Activated T-helper 2 cell treated with anti-CD3 and anti-CD28 coated beads, Interferon-gamma antibody, Interleukin-2, Interleukin-4, amounts not matched to agents 10 μg/mL and 5 μg/mL and 100 μg/mL, durations not matched to agents 14 hours and 24 hours and 36 hours (primary cell): ENCODE measurements at regions not wholly inside any gene's neighbourhood (a gene's known extent, or its start where the extent isn't known, plus 50 kb on each side); places are given as distances from the start of the nearest gene placed in this dataset.

Experiments
- DNase-seq: peaks from one replicate; pipeline ENCODE4 v3.0.0; 2021; ENCODE audit warnings: low spot score
- H3K27ac Mint-ChIP-seq: one replicate; pipeline ENCODE4 v1.8.0; 2021; ENCODE audit warnings: mixed read lengths
- H3K27me3 Mint-ChIP-seq: one replicate; pipeline ENCODE4 v1.8.0; 2021; ENCODE audit warnings: low read depth, mixed read lengths
- H3K36me3 Mint-ChIP-seq: one replicate; pipeline ENCODE4 v1.8.0; 2021; ENCODE audit warnings: low read depth, mixed read lengths
- H3K4me1 Mint-ChIP-seq: one replicate; pipeline ENCODE4 v1.8.0; 2021; ENCODE audit warnings: low read depth, mixed read lengths
- H3K4me3 Mint-ChIP-seq: one replicate; pipeline ENCODE4 v1.8.0; 2021; ENCODE audit warnings: low read depth, mild to moderate bottlenecking, moderate library complexity, mixed read lengths
- H3K9me3 Mint-ChIP-seq: one replicate; pipeline ENCODE4 v1.8.0; 2021; ENCODE audit warnings: mixed read lengths
- intact Hi-C: fragments of 100-400 bp; cut with micrococcal nuclease; formaldehyde crosslinking; loops from one replicate; pipeline ENCODE4 v1.15.1; 2023

DNA sequence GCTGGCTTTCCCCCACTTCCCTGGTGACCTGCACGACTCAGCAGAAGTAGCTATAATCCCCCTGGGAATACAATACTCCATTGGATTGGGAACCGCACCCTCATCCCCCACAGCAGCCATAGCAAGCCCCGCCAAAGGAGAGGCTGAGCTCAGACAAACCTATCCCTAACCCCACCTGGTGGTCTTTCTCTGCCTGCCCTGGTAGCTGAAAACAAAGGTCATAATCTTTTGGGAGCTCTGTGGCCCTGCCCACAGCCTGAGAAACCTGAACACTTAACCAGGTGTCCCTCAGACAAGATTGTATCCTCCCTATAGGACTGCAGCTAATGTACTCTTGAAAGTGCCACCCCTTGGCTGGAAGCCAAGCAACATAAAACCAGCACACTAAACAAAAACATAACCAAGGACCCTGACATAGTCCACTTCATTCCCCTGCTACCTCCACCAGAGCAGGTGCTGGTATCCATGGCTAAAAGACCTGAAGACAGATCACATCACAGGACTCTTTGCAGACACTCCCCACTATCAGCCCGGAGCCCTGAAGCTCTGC lies 71.6 kb upstream of the RUNX1 start:
- peaks cover 26% of the 10 kb centered on the region for H3K36me3 Mint-ChIP-seq
- intact Hi-C loops = no loop called here
- H3K9me3 Mint-ChIP-seq = peaks cover 44% of the 10 kb centered on the region
- no peak overlapping the region for H3K4me3 Mint-ChIP-seq
- no peaks in the 10 kb centered on the region for H3K27me3 Mint-ChIP-seq
- H3K27ac Mint-ChIP-seq = no peak overlapping the region
- peaks cover 2% of the 10 kb centered on the region for H3K4me1 Mint-ChIP-seq
- no peak for DNase-seq

DNA sequence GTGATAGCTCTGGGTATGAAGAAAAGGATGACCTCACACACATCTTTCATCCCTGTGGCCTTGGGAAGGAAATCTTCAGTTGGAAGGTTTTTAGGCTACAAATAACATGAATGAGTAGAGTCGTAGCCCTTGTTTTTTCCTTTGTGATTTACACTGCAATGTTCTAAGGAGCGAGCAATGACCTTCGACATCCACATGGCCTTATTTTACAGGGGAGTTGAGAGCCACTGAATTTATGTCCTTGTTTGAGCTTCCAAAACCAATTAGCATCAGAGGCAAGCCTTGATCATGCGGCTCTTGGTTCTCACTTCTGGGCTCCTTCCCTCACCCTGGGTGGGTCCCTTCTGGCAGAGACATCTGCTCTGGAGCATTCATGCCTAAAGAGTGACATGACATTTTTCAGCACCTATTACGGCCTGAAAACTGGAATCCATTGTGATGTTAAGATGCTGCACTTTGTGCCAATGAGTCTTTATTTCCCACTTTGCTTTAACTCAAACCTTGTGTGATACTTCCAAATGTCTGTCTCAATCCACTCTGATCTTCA lies 70.5 kb upstream of the RUNX1 start:
- no peak for DNase-seq

DNA sequence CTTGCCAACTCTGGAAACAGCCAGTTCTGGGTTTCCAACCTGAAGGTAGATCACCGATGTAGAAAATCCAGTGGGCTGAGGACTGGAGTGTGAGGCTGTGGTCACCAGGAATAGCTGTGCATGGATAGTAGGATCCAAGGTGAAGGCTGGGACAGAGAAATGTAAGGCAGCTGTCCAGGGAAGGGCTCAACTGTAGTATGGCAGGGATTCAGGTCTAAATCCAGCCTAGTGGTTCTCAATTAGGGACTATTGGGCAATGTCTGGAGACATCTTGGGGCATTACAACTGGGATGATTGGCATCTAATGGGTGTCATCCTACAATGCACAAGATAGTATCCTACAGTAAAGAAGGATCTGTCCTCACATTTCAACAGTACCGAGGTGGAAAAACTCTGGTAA lies 67.7 kb upstream of the RUNX1 start:
- Mint-ChIP-seq H3K9me3 (peaks cover 36% of the 10 kb centered on the region), H3K4me1 (peaks cover 16% of the 10 kb centered on the region), H3K27ac (no peak overlapping the region), H3K27me3 (no peaks in the 10 kb centered on the region), H3K36me3 (peaks cover 20% of the 10 kb centered on the region), H3K4me3 (no peak overlapping the region)
- DNase-seq = no peak
- intact Hi-C loops = no loop called here

More for the DNA sequence above, 70.5 kb upstream of the RUNX1 start:
- H3K9me3 Mint-ChIP-seq = peaks cover 37% of the 10 kb centered on the region
- H3K36me3 Mint-ChIP-seq = peaks cover 24% of the 10 kb centered on the region
- intact Hi-C loops = no loop called here
- peaks cover 2% of the 10 kb centered on the region for H3K4me1 Mint-ChIP-seq
- no peak overlapping the region for H3K27ac Mint-ChIP-seq
- no peak overlapping the region for H3K4me3 Mint-ChIP-seq
- H3K27me3 Mint-ChIP-seq = no peaks in the 10 kb centered on the region

DNA sequence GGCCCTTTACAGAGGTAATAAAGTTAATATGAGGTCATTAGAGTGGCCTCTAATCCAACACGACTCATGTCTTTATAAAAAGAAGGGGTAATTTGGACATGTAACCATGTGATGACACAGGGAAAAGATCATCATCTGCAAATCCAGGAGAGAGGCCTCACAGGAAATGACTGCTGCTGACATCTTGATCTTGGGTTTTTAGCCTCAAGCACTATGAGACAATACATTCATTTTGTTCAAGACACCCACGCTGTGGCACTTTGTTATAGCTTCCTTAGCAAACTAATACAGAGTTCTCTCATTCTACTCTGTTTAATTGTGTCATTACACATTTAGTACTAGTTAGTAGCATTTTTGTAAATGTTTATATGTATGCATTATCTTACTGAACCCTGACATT lies 64.0 kb upstream of the RUNX1 start:
- peaks cover 19% of the 10 kb centered on the region for H3K4me1 Mint-ChIP-seq
- H3K36me3 Mint-ChIP-seq = peaks cover 20% of the 10 kb centered on the region
- intact Hi-C loops = loop anchor here (2.0 kb wide), 1 partner anchor 26 kb away; no protein-coding TSS in a partner anchor
- no peak overlapping the region for H3K4me3 Mint-ChIP-seq
- peak overlapping the region; percentile 44 for H3K27ac Mint-ChIP-seq
- H3K27me3 Mint-ChIP-seq = no peaks in the 10 kb centered on the region
- H3K9me3 Mint-ChIP-seq = peaks cover 40% of the 10 kb centered on the region
- no peak for DNase-seq

- H3K4me1 Mint-ChIP-seq = peaks cover 17% of the 10 kb centered on the region
- intact Hi-C loops = no loop called here
- H3K27ac Mint-ChIP-seq = no peak overlapping the region
- no peaks in the 10 kb centered on the region for H3K27me3 Mint-ChIP-seq
- DNase-seq = no peak
- peaks cover 30% of the 10 kb centered on the region for H3K9me3 Mint-ChIP-seq
- H3K36me3 Mint-ChIP-seq = peaks cover 16% of the 10 kb centered on the region
- H3K4me3 Mint-ChIP-seq = no peak overlapping the region
Observed at GRCh38 chr21:35111321-35111930, 62.3 kb upstream of the RUNX1 start.

GRCh38 chr21:35108887-35109286 lies 59.8 kb upstream of the RUNX1 start:
- intact Hi-C loops = no loop called here
- peaks cover 23% of the 10 kb centered on the region for H3K9me3 Mint-ChIP-seq
- H3K27me3 Mint-ChIP-seq = no peaks in the 10 kb centered on the region
- DNase-seq = no peak
- peaks cover 17% of the 10 kb centered on the region for H3K4me1 Mint-ChIP-seq
- H3K27ac Mint-ChIP-seq = no peak overlapping the region
- H3K36me3 Mint-ChIP-seq = peaks cover 17% of the 10 kb centered on the region
- no peak overlapping the region for H3K4me3 Mint-ChIP-seq

- intact Hi-C loops = no loop called here
- H3K27me3 Mint-ChIP-seq = no peaks in the 10 kb centered on the region
- H3K9me3 Mint-ChIP-seq = peaks cover 10% of the 10 kb centered on the region
- no peak for DNase-seq
- peaks cover 4% of the 10 kb centered on the region for H3K36me3 Mint-ChIP-seq
- peaks cover 7% of the 10 kb centered on the region for H3K4me1 Mint-ChIP-seq
- no peak overlapping the region for H3K4me3 Mint-ChIP-seq
- H3K27ac Mint-ChIP-seq = no peak overlapping the region
Observed at GRCh38 chr21:35107520-35107919, 58.4 kb upstream of the RUNX1 start.

- Mint-ChIP-seq H3K36me3 (peaks cover 2% of the 10 kb centered on the region), H3K27ac (no peak overlapping the region), H3K4me3 (no peak overlapping the region), H3K27me3 (no peaks in the 10 kb centered on the region), H3K9me3 (peaks cover 8% of the 10 kb centered on the region), H3K4me1 (no peaks in the 10 kb centered on the region)
- DNase-seq = no peak
- intact Hi-C loops = no loop called here
Observed at GRCh38 chr21:35106246-35106835, 57.2 kb upstream of the RUNX1 start.

DNA sequence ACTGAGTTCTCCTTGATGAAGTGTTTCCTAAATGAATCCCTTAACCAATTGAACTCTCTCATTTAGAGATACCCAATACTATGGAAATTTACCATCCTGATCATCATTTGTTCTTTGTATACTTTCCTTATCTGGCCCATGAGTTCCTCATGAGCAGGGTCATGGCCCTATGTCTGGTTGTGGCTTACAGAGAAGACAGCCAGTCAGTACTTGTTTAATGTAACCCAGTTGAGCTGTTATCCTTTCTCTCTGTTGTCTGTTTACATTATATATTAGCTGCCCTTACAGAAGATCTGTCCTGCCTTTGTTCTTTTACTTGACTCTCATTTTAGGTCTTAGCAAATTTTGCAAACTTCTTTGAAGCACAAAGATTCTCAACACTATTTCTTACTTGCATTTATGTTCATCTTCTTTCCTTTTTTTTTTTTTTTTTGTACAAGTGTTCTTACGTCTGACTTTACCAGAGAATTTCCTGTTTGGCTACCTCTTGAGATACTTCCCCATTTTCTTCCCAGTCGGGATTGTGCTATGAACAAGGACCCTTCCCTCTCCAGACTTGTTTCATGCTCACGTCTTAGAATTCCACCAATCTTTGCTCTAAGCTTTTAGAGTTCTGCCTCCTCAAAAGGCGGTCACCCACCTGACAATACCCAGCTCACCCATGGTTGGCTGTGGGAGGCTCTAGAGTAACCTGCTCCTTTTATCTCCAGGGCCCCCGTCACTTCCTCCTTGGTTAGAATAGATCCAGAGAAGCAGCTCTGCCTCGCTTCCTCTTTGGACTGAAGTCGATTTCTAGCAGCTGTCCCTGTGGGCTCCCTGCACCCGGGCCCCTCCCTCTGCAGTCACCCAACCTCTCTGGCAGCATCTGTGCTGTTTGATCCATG lies 53.6 kb upstream of the RUNX1 start:
- DNase-seq = no peak
- H3K27ac Mint-ChIP-seq = no peak overlapping the region
- H3K4me1 Mint-ChIP-seq = peaks cover 11% of the 10 kb centered on the region
- peaks cover 2% of the 10 kb centered on the region for H3K36me3 Mint-ChIP-seq
- H3K4me3 Mint-ChIP-seq = no peak overlapping the region
- intact Hi-C loops = no loop called here
- peaks cover 4% of the 10 kb centered on the region for H3K9me3 Mint-ChIP-seq
- H3K27me3 Mint-ChIP-seq = no peaks in the 10 kb centered on the region

- H3K27me3 Mint-ChIP-seq = no peaks in the 10 kb centered on the region
- H3K27ac Mint-ChIP-seq = no peak overlapping the region
Observed at GRCh38 chr21:35100349-35100811, 51.3 kb upstream of the RUNX1 start.

DNA sequence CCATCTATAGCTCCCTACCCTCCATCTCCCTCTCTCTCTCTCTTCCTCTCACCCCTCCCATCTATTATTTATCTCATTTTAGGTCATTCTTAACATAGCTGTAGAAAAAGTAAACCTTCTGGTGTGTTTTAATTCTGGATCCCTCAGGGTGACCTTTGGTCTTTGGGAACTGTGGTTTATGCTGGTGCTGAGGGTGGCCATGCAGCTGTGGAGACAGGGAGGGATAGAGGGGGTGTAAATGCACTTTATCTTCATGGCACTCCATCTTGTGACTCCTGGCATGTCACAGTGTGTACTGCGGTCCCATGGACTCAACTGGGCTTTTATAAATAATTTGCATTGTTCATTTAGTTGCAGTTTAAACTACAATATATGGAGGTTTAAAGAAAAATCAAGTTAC lies 50.2 kb upstream of the RUNX1 start:
- peaks cover 15% of the 10 kb centered on the region for H3K36me3 Mint-ChIP-seq
- intact Hi-C loops = loop anchor here (5.0 kb wide), 2 partner anchors 228 to 428 kb away; no protein-coding TSS in a partner anchor
- peaks cover 13% of the 10 kb centered on the region for H3K9me3 Mint-ChIP-seq

More at GRCh38 chr21:35100349-35100811, 51.3 kb upstream of the RUNX1 start:
- Mint-ChIP-seq H3K4me3 (peak overlapping the region; percentile 5), H3K36me3 (peaks cover 5% of the 10 kb centered on the region), H3K9me3 (peaks cover 4% of the 10 kb centered on the region), H3K4me1 (peaks cover 32% of the 10 kb centered on the region)
- DNase-seq = no peak
- intact Hi-C loops = no loop called here

More for the DNA sequence above, 50.2 kb upstream of the RUNX1 start:
- H3K4me3 Mint-ChIP-seq = no peak overlapping the region
- no peak for DNase-seq
- H3K27me3 Mint-ChIP-seq = no peaks in the 10 kb centered on the region
- peak overlapping the region; percentile 61 for H3K27ac Mint-ChIP-seq
- H3K4me1 Mint-ChIP-seq = peaks cover 42% of the 10 kb centered on the region
